C4-2B (cell line): ENCODE measurements at regions not wholly inside any gene's neighbourhood (a gene's known extent, or its start where the extent isn't known, plus 50 kb on each side); places are given as distances from the start of the nearest gene placed in this dataset.

Experiments
- H3K27ac ChIP-seq: fragments of 450-650 bp; 2 replicates; pipeline ENCODE4 v1.5.1; 2017
- CTCF ChIP-seq: fragments of 450-650 bp; conservative IDR thresholded peaks from 2 replicates; pipeline ENCODE4 v1.5.1; 2017; ENCODE audit warnings: mild to moderate bottlenecking
- ZFX ChIP-seq: fragments of 450-650 bp; IDR thresholded peaks from 2 replicates; pipeline ENCODE4 v1.6.1; 2017

DNA sequence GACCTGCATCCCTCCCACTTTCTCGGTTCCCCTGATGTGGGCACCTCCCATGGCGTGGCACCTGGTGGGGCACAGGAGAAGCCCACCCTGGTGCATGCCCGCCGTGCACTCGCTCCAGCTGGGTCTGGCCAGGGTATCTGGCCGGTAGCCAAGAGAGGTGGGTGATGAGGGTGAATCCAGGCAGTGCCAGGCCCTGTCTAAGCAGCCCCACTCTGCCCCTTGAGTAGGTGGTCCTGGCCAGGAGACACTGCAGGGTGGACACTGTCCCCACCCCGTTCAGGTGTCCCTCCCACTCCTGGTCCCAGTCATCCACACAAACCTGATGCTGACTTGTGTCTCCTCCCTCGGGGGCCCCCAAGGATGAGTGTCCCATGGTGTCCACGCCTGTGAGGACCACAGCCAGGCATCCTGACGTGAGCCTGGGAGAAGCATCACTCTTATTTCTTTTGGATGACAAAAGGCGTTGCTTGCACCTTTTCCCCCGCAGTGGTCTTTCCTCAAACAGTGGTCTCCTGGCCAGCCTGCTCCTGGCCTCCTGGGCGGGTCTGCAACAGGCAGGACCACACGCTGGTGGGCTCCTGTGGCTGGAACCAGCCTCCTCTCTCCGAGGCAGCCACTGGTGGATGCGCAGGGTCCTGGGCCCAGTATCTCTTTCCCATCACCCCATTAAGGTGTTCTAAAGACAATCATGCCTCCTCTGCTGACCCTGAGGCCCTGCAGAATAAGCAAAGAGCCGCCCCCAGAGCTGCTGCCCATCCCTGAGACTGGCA, 922.3 kb downstream of the BRD1 start:
- no peak for TF ChIP-seq CTCF
- no peak for TF ChIP-seq ZFX
- H3K27ac ChIP-seq = no peak overlapping the region

GRCh38 chr22:48902983-48903650, 924.6 kb downstream of the BRD1 start:
- TF ChIP-seq ZFX = no peak
- TF ChIP-seq CTCF = no peak
- no peak overlapping the region for H3K27ac ChIP-seq

- no peak for TF ChIP-seq ZFX
- TF ChIP-seq CTCF = no peak
- H3K27ac ChIP-seq = no peak overlapping the region
Measured at GRCh38 chr22:48902001-48902869, 925.4 kb downstream of the BRD1 start.

DNA sequence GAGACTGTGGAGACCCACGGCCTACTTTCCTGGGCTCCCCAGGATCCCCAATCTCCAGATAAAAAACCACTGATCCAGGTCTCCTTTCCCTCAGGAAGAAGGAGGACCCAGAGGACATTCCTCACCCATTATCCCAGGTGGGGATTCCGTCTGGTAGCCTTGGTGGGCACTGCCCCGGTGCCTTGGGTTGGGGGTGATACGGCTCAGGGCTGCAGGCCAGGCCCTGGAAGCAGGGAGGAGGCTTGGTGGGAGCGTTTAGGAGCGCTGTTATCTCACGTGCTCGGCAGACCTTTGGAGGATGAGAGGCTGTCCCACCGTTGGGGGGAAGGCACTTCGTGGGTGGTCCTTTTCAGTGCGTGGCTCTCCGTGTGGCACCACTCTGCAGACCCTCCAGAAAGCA, 926.3 kb downstream of the BRD1 start:
- H3K27ac ChIP-seq = no peak overlapping the region
- TF ChIP-seq ZFX = no peak
- no peak for TF ChIP-seq CTCF

DNA sequence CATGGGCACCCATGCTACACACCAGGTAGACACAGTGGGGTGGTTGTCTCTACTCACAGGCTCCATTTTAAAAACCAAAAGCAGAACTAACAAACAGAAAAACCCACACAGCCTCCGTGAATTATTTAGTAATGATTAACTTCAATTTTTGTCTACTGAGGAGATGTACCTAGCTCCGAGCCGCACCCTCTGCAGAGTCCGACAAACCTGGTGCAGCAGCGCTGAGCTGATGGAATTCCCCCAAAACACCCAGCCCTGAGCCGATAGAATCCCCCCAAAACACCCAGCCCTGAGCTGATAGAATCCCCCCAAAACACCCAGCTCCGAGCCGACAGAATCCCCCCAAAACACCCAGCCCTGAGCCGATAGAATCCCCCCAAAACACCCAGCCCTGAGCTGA, 927.0 kb downstream of the BRD1 start:
- TF ChIP-seq ZFX (no peak), CTCF (no peak)
- no peak overlapping the region for H3K27ac ChIP-seq

DNA sequence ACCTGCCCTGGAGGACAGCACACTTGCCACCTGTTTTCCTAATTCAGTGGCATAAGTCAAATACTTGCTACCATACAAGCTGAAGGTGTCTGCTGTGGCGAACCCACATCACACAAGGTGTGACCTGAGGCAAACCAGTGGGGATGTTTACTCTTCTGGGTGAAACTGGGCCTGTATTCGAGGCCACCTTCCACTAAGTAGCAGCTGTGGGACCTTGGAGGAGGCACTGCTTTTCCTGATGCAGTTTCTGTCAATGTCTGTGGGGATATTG, 927.4 kb downstream of the BRD1 start:
- TF ChIP-seq CTCF (no peak), ZFX (no peak)
- no peak overlapping the region for H3K27ac ChIP-seq
